Osteocyte (in vitro differentiated cells): ENCODE measurements at regions not wholly inside any gene's neighbourhood (a gene's known extent, or its start where the extent isn't known, plus 50 kb on each side); places are given as distances from the start of the nearest gene placed in this dataset.

Experiments used
- DNase-seq: peaks from one replicate; pipeline ENCODE4 v3.0.0; 2021; ENCODE audit warnings: mixed read lengths; ENCODE audit not compliant: unreplicated experiment; ENCODE audit errors: extremely low spot score
- H3K27ac Mint-ChIP-seq: one replicate; pipeline ENCODE4 v1.8.0; 2021; ENCODE audit warnings: mild to moderate bottlenecking, mixed read lengths; ENCODE audit not compliant: unreplicated experiment
- H3K27me3 Mint-ChIP-seq: one replicate; pipeline ENCODE4 v1.8.0; 2021; ENCODE audit warnings: mixed read lengths; ENCODE audit not compliant: unreplicated experiment
- H3K36me3 Mint-ChIP-seq: one replicate; pipeline ENCODE4 v1.8.0; 2021; ENCODE audit warnings: mixed read lengths; ENCODE audit not compliant: unreplicated experiment
- H3K4me1 Mint-ChIP-seq: one replicate; pipeline ENCODE4 v1.8.0; 2021; ENCODE audit warnings: mixed read lengths; ENCODE audit not compliant: unreplicated experiment
- H3K4me3 Mint-ChIP-seq: one replicate; pipeline ENCODE4 v1.8.0; 2021; ENCODE audit warnings: mild to moderate bottlenecking, moderate library complexity, mixed read lengths; ENCODE audit not compliant: unreplicated experiment
- H3K9me3 Mint-ChIP-seq: one replicate; pipeline ENCODE4 v1.8.0; 2021; ENCODE audit warnings: mixed read lengths; ENCODE audit not compliant: unreplicated experiment
- CTCF ChIP-seq: fragments of 200-600 bp; sonication (generic); IDR thresholded peaks from 2 replicates; pipeline ENCODE4 v1.5.0; 2021; ENCODE audit warnings: antibody characterized with exemption, mild to moderate bottlenecking, moderate library complexity

- no peak for DNase-seq
- TF ChIP-seq CTCF, result no peak
- H3K4me1 Mint-ChIP-seq, result no peaks in the 10 kb centered on the region
- no peaks in the 10 kb centered on the region for H3K27me3 Mint-ChIP-seq
- H3K4me3 Mint-ChIP-seq, result no peak overlapping the region
- H3K9me3 Mint-ChIP-seq, result peaks cover 9% of the 10 kb centered on the region
- H3K36me3 Mint-ChIP-seq, result no peaks in the 10 kb centered on the region
- H3K27ac Mint-ChIP-seq, result no peak overlapping the region
Measured at GRCh38 chr5:5787373-5787772, 364.9 kb downstream of the ICE1 start.

- Mint-ChIP-seq H3K27me3 (no peaks in the 10 kb centered on the region), H3K9me3 (peaks cover 9% of the 10 kb centered on the region), H3K4me1 (no peaks in the 10 kb centered on the region), H3K36me3 (no peaks in the 10 kb centered on the region), H3K4me3 (no peak overlapping the region), H3K27ac (no peak overlapping the region)
- DNase-seq, result no peak
- no peak for TF ChIP-seq CTCF
Measured at GRCh38 chr5:5784101-5784500, 361.6 kb downstream of the ICE1 start.

GRCh38 chr5:5783021-5783420, 360.5 kb downstream of the ICE1 start:
- DNase-seq, result no peak
- Mint-ChIP-seq H3K27me3 (no peaks in the 10 kb centered on the region), H3K4me1 (no peaks in the 10 kb centered on the region), H3K9me3 (peaks cover 9% of the 10 kb centered on the region), H3K36me3 (no peaks in the 10 kb centered on the region), H3K27ac (no peak overlapping the region), H3K4me3 (no peak overlapping the region)
- no peak for TF ChIP-seq CTCF

- Mint-ChIP-seq H3K27ac (no peak overlapping the region), H3K9me3 (peaks cover 6% of the 10 kb centered on the region), H3K36me3 (no peaks in the 10 kb centered on the region), H3K4me1 (no peaks in the 10 kb centered on the region), H3K27me3 (no peaks in the 10 kb centered on the region), H3K4me3 (no peak overlapping the region)
- no peak for DNase-seq
- TF ChIP-seq CTCF, result no peak
Measured at GRCh38 chr5:5782402-5782801, 359.9 kb downstream of the ICE1 start.

GRCh38 chr5:5781335-5781734, 358.9 kb downstream of the ICE1 start:
- Mint-ChIP-seq H3K36me3 (no peaks in the 10 kb centered on the region), H3K27me3 (no peaks in the 10 kb centered on the region), H3K9me3 (peaks cover 3% of the 10 kb centered on the region), H3K4me3 (no peak overlapping the region), H3K27ac (no peak overlapping the region), H3K4me1 (no peaks in the 10 kb centered on the region)
- TF ChIP-seq CTCF, result no peak
- no peak for DNase-seq
